ENCODE measurements at regions not wholly inside any gene's neighbourhood (a gene's known extent, or its start where the extent isn't known, plus 50 kb on each side); places are given as distances from the start of the nearest gene placed in this dataset.

DNA sequence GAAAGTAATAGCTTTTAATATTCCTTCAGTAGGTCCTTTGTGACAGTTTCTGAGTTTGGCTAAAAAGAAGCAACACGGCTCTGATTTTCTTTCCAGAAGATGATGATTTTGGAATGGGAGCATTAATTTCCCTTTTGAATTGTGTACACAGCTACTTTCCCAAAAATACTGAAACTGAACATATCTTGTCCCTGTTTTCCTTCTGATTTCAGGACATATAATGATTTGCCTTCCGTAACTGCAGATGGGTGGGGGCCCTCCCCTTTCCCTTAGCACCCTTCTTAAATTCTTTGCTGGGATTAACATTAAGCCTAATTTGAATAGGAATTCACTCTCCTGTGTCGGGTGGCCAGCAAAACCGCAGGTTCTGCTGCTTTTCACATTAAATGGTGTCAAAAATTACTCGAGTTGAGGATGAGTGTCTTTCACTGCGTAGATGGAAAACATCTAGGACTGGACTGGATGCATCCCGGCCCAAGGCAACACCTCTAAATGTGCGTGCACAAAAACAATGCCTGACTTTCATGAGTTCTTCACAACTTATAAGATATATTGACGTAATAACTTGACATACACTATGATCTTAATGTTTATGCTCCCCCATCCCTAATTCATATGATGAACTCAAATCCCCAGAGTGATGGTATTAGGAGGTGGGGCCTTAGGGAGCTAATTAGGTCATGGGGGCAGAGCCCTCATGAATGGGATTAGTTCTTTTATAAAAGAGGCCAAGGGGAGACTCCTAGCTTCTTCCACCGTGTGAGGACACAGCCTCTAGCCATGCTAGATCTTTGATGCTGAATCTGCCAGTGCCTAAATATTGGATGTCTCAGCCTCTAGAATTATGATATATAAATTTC, 158.1 kb downstream of the AEBP2 start:
- Histone ChIP-seq H3K27me3 (no peaks in the 10 kb centered on the region), H3K4me1 (no peaks in the 10 kb centered on the region), H3K36me3 (no peaks in the 10 kb centered on the region), H3K4me3 (no peak overlapping the region), H3K27ac (no peak overlapping the region), H3K9me3 (no peaks in the 10 kb centered on the region)
- no peak for DNase-seq
- TF ChIP-seq POLR2A (IDR thresholded peaks at IDR 0.05) = no peak
- TF ChIP-seq, protein P1, sequence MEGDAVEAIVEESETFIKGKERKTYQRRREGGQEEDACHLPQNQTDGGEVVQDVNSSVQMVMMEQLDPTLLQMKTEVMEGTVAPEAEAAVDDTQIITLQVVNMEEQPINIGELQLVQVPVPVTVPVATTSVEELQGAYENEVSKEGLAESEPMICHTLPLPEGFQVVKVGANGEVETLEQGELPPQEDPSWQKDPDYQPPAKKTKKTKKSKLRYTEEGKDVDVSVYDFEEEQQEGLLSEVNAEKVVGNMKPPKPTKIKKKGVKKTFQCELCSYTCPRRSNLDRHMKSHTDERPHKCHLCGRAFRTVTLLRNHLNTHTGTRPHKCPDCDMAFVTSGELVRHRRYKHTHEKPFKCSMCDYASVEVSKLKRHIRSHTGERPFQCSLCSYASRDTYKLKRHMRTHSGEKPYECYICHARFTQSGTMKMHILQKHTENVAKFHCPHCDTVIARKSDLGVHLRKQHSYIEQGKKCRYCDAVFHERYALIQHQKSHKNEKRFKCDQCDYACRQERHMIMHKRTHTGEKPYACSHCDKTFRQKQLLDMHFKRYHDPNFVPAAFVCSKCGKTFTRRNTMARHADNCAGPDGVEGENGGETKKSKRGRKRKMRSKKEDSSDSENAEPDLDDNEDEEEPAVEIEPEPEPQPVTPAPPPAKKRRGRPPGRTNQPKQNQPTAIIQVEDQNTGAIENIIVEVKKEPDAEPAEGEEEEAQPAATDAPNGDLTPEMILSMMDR (IDR thresholded peaks at IDR 0.05) = no peak

DNA sequence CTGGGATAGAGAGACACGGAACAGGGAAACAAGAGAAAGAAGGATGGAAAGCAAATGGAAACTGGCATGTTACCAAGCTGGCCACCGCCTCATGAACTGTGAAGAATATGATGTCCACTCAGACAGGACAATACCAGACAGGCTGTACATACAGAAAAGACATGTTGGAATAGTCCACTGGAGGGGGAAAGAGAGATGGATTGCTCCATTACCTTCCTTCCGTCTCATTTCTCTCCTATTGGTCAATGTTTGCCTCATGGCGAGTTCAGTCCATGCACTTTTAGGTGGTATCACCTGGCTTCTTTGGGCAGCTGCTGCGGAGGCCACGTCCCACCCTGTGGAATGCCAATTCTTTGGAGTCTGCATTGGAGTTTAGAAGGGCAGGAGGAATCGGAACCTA, 166.4 kb downstream of the AEBP2 start:
- H3K9me3 ChIP-seq = no peaks in the 10 kb centered on the region
- H3K36me3 ChIP-seq = no peaks in the 10 kb centered on the region
- no peaks in the 10 kb centered on the region for H3K4me1 ChIP-seq
- H3K4me3 ChIP-seq = no peak overlapping the region
- no peak for TF ChIP-seq POLR2A (IDR thresholded peaks at IDR 0.05)
- TF ChIP-seq, protein P1 (IDR thresholded peaks at IDR 0.05) = no peak
- no peaks in the 10 kb centered on the region for H3K27me3 ChIP-seq
- no peak overlapping the region for H3K27ac ChIP-seq
- DNase-seq = no peak

DNA sequence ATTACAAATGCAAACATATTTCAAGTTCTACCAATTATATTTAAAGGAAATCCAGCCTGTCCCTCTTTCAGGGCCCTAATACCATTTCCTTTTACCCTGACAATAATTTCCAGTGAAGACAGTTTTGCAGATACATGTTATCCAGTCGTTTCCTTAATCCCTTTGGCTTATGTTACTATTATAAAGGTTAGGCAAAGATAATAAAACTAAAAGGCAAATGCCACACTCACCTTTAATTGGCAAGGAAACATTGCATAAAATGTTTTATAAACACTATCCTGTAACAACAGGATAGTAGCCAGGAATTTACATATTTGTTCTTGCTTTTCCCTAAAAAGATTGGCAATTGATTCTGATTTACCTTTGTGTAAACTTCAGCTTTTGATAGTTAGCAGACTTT, 168.7 kb downstream of the AEBP2 start:
- Histone ChIP-seq H3K4me3 (no peak overlapping the region), H3K36me3 (no peaks in the 10 kb centered on the region), H3K27me3 (no peaks in the 10 kb centered on the region), H3K27ac (no peak overlapping the region), H3K9me3 (no peaks in the 10 kb centered on the region), H3K4me1 (no peaks in the 10 kb centered on the region)
- TF ChIP-seq POLR2A (IDR thresholded peaks at IDR 0.05) = no peak
- TF ChIP-seq, protein P1 (IDR thresholded peaks at IDR 0.05) = no peak
- no peak for DNase-seq

DNA sequence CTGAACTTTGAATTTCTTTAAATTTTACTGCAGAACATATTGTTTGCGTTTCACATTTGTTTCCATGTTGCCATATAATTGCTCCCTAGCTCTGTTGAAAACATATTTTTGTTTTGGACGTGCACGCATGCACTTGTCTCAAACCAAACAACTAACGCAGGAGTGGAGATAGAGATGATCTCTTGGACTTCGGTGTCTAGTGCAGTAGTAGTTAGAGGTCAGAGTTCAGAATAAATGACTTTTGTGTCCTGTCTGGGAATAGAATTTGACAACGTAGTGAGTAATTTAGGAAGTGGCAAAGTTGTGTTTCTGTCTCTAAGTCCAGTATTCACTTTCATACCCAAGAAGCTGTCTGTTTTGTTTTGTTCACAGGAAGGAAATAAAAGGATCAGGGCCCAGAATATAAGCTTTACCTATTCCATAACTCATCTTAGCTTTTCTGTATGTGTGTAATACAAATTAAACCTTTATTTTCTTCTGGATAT, 173.8 kb downstream of the AEBP2 start:
- H3K36me3 ChIP-seq = no peaks in the 10 kb centered on the region
- TF ChIP-seq, protein P1 (IDR thresholded peaks at IDR 0.05) = no peak
- TF ChIP-seq POLR2A (IDR thresholded peaks at IDR 0.05) = no peak
- H3K4me3 ChIP-seq = no peak overlapping the region
- no peaks in the 10 kb centered on the region for H3K9me3 ChIP-seq
- H3K27me3 ChIP-seq = no peaks in the 10 kb centered on the region
- H3K4me1 ChIP-seq = no peaks in the 10 kb centered on the region
- H3K27ac ChIP-seq = no peak overlapping the region
- DNase-seq = no peak

DNA sequence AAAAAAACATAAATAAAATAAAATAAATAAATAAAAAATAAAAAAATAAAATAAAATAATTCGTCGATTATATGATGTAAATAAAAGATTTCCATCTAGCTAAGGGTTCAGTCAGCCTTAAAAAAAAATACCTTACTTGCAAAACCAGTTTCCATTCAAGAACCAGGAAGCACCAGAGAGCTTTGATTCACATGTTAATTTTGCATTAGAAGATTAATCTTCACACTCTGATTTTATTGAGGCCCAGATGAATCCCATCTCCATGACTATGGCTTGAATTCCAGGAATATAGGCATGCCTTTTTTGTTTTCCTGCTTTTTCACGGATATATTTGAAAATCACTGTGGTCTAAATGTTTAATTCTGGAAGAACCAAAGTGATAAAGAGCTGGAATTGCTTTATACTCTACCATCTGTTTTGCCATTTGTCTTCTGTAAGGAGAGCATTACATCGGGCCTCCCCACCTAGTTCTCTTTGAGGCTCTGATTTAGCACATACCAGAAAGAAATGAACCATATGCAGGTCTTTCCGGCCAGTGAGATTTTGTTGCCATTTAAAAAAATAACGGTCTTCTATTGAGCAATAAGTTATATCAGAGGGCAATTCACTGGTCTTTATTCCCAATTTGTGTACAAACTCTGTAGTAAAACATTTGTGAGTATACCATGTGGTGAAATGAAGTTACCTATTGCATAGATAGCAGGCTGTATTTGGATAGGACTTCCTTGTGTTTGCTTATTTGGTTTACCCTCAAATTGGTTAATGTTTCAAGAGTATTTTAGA, 175.5 kb downstream of the AEBP2 start:
- H3K9me3 ChIP-seq = no peaks in the 10 kb centered on the region
- no peaks in the 10 kb centered on the region for H3K27me3 ChIP-seq
- no peak for DNase-seq
- TF ChIP-seq, protein P1 (IDR thresholded peaks at IDR 0.05) = no peak
- no peak for TF ChIP-seq POLR2A (IDR thresholded peaks at IDR 0.05)
- no peak overlapping the region for H3K27ac ChIP-seq
- no peak overlapping the region for H3K4me3 ChIP-seq
- no peaks in the 10 kb centered on the region for H3K36me3 ChIP-seq
- no peaks in the 10 kb centered on the region for H3K4me1 ChIP-seq

Data from Peyer's patch (tissue), 4 donors.